Muscle layer of colon (tissue), 2 donors: ENCODE measurements at regions not wholly inside any gene's neighbourhood (a gene's known extent, or its start where the extent isn't known, plus 50 kb on each side); places are given as distances from the start of the nearest gene placed in this dataset.
"Not testable (repeated sequence)": the region's sequence is repeated elsewhere in the genome, so short reads cannot be mapped to it uniquely, and the experiment has no call there.

Source experiments
- H3K27ac ChIP-seq: one replicate; pipeline ENCODE4 v1.7.0; 2013; ENCODE audit warnings: low read depth, mild to moderate bottlenecking, low read length, moderate library complexity
- H3K27me3 ChIP-seq, 2 donors: one replicate each; pipeline ENCODE4 v1.7.0; 2013; ENCODE audit warnings: low read length in 2 of 2, mild to moderate bottlenecking in 2 of 2; ENCODE audit not compliant: insufficient read depth in 2 of 2, control insufficient read depth in 1 of 2
- H3K36me3 ChIP-seq: one replicate; pipeline ENCODE4 v1.7.0; 2013; ENCODE audit warnings: mild to moderate bottlenecking, low read length; ENCODE audit not compliant: insufficient read depth
- H3K4me1 ChIP-seq: one replicate; pipeline ENCODE4 v1.7.0; 2013; ENCODE audit warnings: mild to moderate bottlenecking, low read length; ENCODE audit not compliant: insufficient read depth
- H3K4me3 ChIP-seq, 2 donors: one replicate each; pipeline ENCODE4 v1.7.0; 2013; ENCODE audit warnings: low read length in 2 of 2, low read depth in 1 of 2, mild to moderate bottlenecking in 1 of 2, moderate library complexity in 1 of 2
- H3K9ac ChIP-seq: one replicate; pipeline ENCODE4 v1.7.0; 2013; ENCODE audit warnings: low read length
- H3K9me3 ChIP-seq: one replicate; pipeline ENCODE4 v1.7.0; 2013; ENCODE audit warnings: mild to moderate bottlenecking, low read length
- donor health status: abdominal sarcoma.
- donor health status: Adenocarcinoma of cecum.

DNA sequence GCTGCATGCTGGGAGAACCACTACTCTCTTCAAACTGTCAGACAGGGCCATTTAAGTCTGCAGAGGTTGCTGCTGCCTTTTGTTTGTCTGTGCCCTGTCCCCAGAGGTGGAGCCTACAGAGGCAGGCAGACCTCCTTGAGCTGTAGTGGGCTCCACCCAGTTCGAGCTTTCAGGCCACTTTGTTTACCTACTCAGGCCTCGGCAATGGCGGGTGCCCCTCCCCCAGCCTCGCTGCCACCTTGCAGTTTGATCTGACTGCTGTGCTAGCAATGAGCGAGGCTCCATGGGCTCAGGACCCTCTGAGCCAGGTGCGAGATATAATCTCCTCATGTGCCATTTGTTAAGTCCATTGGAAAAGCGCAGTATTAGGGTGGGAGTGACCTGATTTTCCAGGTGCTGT, 487.8 kb downstream of the PLK2 start:
- H3K9me3 ChIP-seq, H3K27me3 ChIP-seq, H3K9ac ChIP-seq, H3K4me1 ChIP-seq, H3K27ac ChIP-seq, H3K4me3 ChIP-seq, H3K36me3 ChIP-seq: not testable (repeated sequence)

DNA sequence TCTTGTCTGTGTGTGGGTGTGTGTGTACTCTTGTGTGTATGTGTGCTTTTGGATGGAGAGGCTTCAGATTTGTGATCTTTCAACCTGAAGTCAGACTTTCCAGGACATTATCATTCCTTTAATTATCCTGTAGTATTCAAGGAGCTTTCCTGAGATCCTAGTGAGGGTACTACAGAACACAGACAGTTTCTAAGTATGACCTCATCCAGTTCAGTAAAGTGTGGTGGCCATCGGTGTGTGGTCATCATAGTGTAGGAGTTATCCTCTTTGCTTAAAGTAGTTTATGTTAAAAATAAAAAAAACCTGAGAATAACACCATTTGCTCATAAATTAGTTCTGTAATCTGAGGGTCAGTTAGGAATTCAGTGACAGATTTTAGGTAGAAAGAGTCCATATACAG, 478.0 kb upstream of the ACTBL2 start:
- Histone ChIP-seq H3K36me3 (no peaks in the 10 kb centered on the region), H3K4me3 (no peak overlapping the region), H3K9me3 (peaks cover 4% of the 10 kb centered on the region), H3K4me1 (no peaks in the 10 kb centered on the region), H3K27ac (no peak overlapping the region), H3K9ac (no peak overlapping the region), H3K27me3 (no peaks in the 10 kb centered on the region)

DNA sequence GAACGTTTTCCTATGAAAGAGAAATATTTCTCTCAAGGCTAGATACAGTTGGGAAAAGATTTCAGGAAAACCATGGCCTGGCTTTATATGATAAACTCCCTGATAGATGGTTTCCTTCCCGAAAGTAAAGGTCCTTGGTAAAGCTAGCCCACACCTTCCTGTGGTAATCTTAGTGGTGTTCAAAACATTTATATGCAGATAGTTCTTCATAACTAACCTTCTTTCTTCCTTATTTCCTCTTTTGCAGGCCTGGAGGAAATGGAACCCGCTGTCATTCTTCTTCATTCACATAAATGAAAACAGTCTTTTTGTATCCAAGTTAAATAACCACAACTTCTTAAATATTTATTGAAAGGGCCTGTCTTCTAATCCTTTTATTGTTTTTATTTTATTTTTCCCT, 474.0 kb upstream of the ACTBL2 start:
- no peak overlapping the region for H3K27ac ChIP-seq
- no peaks in the 10 kb centered on the region for H3K27me3 ChIP-seq
- no peaks in the 10 kb centered on the region for H3K9me3 ChIP-seq
- no peak overlapping the region for H3K9ac ChIP-seq
- no peaks in the 10 kb centered on the region for H3K36me3 ChIP-seq
- H3K4me3 ChIP-seq = no peak overlapping the region
- H3K4me1 ChIP-seq = no peaks in the 10 kb centered on the region

DNA sequence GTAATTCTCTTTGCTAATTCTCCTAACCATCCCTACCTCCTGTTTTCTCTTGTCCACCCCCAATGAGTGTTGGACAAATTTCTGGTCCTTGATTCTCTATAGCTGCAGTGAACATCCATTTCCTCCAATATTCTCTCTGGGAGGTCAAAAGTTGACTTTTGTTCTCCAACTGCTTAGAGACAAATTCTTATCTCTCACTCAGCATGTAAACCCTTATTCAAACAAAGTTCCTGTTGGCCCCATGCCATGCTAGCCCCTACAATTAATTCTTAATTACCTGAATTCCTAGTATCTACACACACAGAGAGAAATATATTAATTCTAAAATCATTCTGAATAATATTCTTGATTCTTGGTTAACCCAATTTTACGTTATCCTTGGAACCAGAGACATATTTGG, 472.9 kb upstream of the ACTBL2 start:
- Histone ChIP-seq H3K9me3 (no peaks in the 10 kb centered on the region), H3K4me3 (no peak overlapping the region), H3K9ac (no peak overlapping the region), H3K27me3 (no peaks in the 10 kb centered on the region), H3K36me3 (no peaks in the 10 kb centered on the region), H3K27ac (no peak overlapping the region), H3K4me1 (no peaks in the 10 kb centered on the region)

DNA sequence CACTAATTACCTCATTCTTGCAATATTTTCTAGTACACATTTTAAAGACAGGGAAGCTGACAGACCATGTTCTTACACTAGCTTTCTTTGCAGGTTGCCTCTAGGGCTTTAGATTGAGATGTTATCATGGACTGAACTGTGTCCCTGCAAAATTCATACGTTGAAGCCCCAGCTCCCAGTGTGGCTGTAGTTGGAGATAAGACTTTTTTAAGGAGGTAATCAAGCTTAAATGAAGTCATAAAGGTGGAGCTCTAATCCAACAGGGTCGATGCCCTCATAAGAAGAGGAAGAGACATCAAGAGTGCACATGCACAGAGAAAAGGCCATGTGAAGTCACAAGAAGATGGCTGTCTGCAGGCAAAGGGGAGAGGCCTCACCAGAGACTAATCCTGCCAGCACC, 471.2 kb upstream of the ACTBL2 start:
- Histone ChIP-seq H3K9ac (no peak overlapping the region), H3K36me3 (no peaks in the 10 kb centered on the region), H3K9me3 (no peaks in the 10 kb centered on the region), H3K4me3 (no peak overlapping the region), H3K4me1 (no peaks in the 10 kb centered on the region), H3K27ac (no peak overlapping the region), H3K27me3 (no peaks in the 10 kb centered on the region)

DNA sequence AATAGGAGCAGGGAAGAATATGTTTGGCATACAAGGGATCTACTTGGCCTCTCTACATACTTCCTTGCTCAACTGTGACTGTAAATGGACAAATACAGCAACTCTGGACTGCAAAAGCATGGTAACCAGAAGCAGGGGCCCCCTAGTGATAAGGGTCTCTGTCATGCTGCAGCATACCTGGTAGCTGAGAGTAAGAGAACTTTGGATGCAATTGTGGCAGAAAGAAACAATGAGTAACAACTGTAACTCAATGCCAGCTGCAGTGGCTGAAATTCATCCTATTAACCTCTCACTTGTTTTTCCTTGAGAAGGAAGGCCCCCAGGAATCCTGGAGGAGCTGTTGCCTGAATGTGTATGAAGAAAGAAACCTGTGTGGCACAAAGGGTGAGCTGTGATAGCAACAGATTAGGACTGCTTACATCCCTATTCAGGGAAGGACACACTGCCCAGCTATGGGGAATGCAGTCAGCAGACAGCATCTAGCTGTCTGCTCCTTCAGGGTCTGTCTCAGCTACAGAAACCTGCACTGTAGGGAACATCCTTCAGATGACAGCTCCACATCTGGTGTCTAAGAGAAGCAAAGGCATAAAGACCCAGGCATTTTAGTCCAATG, 468.1 kb upstream of the ACTBL2 start:
- H3K9me3 ChIP-seq = no peaks in the 10 kb centered on the region
- H3K4me3 ChIP-seq = no peak overlapping the region
- H3K36me3 ChIP-seq = no peaks in the 10 kb centered on the region
- H3K27ac ChIP-seq = no peak overlapping the region
- no peaks in the 10 kb centered on the region for H3K27me3 ChIP-seq
- H3K9ac ChIP-seq = no peak overlapping the region
- H3K4me1 ChIP-seq = no peaks in the 10 kb centered on the region

DNA sequence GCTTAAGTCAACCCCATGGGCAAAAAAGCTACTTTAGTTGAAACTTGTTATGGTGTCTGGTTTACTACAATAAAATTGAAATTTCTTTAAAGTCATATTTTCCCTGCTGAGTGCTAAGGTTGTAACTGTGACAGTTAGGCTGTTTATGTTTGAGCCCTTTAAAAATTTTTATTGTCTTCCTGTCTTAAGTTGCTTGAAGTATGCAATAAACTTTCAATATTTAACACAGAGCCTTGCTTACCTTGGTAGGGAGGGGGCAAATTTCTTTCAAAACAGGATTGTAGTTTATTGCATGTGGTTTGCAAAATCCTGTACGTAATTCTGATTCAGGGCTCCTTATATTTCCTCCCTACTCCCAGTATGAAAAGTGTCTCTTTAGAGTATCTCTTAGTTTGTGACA, 465.5 kb upstream of the ACTBL2 start:
- Histone ChIP-seq H3K9ac (no peak overlapping the region), H3K9me3 (no peaks in the 10 kb centered on the region), H3K4me3 (no peak overlapping the region), H3K36me3 (no peaks in the 10 kb centered on the region), H3K4me1 (no peaks in the 10 kb centered on the region), H3K27ac (no peak overlapping the region), H3K27me3 (no peaks in the 10 kb centered on the region)

DNA sequence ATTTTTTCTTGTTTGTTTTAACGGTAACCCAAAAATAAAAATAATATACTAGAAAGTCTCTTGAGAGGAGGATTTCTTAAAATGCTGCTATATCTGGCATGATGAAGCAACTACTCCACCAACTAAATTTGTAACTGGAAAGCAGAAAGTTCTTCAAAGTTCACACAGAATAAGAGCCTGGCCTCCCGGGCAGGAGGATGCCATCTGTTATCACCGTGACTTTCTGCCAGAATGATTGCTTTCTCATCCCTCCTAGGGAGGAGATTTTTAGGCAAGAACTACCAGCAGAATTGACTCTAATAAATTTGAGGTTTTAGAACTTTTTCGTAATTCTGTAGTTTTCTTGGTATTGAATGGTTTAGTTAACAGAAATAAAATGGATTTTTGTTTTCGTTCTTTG, 464.6 kb upstream of the ACTBL2 start:
- Histone ChIP-seq H3K27ac (no peak overlapping the region), H3K4me3 (no peak overlapping the region), H3K9ac (no peak overlapping the region), H3K36me3 (no peaks in the 10 kb centered on the region), H3K27me3 (no peaks in the 10 kb centered on the region), H3K9me3 (no peaks in the 10 kb centered on the region), H3K4me1 (no peaks in the 10 kb centered on the region)

DNA sequence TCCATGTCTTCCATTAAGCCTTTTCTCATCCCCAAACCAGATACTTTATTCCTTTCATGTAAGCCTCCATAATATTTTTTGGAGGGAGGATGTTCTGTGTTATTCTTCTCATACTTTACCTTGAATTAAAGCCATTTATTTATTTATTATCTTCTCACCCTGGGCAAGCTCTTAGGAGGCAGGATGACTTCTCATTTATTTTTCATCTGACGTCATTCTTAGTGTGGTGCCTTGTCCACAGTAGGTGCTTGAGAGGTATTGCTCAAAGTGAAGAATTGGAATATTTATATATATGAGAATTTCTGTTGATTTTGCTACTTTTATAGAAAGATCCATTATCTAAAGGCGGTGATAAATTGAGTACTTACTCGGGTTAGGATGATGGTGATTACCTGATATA, 458.3 kb upstream of the ACTBL2 start:
- H3K27me3 ChIP-seq = no peaks in the 10 kb centered on the region
- no peaks in the 10 kb centered on the region for H3K36me3 ChIP-seq

DNA sequence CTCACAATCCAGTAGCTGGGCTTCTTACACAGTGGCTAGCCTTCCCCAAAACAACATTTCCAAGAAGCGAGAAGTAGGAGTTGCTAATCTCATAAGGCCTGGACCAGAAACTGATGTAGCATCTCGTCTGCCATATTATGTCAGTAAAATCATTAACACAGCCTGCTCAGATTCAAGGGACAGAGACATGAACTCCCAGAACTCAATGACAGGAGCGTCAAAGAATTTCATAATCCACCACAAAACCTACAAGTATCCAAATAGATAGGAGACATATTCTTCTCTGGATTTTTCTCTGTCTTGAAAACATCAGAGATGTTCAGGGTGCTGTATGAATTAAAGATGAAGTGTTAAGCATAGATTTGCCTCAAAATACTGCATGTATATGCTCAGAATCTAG, 457.6 kb upstream of the ACTBL2 start:
- Histone ChIP-seq H3K27me3 (no peaks in the 10 kb centered on the region), H3K36me3 (no peaks in the 10 kb centered on the region), H3K4me1 (no peaks in the 10 kb centered on the region), H3K27ac (no peak overlapping the region), H3K4me3 (no peak overlapping the region), H3K9ac (no peak overlapping the region), H3K9me3 (no peaks in the 10 kb centered on the region)

More for the DNA sequence above, 458.3 kb upstream of the ACTBL2 start:
- H3K4me3 ChIP-seq = no peak overlapping the region
- no peak overlapping the region for H3K27ac ChIP-seq
- no peak overlapping the region for H3K9ac ChIP-seq
- H3K9me3 ChIP-seq = no peaks in the 10 kb centered on the region
- H3K4me1 ChIP-seq = no peaks in the 10 kb centered on the region

DNA sequence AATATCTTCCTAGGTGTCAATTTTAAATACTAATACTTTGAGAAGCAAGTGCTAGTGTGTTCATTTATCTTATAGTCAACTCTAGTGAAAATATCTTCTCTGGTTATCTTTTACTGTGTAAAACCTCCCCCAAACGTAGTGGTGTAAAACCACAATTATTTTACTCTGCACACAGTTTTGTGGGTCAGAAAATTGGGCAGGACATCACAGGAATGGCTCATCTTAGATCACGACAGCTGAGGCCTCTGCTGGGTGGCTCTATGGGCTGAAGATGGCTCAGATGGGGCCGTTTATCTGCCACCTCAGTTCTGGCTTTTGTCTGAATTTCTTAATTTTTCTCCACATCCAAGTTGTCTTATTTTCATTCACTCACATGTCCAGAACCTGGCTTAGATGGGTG, 457.2 kb upstream of the ACTBL2 start:
- H3K27ac ChIP-seq = no peak overlapping the region
- no peaks in the 10 kb centered on the region for H3K36me3 ChIP-seq
- H3K9me3 ChIP-seq = no peaks in the 10 kb centered on the region
- no peaks in the 10 kb centered on the region for H3K4me1 ChIP-seq
- H3K27me3 ChIP-seq = no peaks in the 10 kb centered on the region
- H3K4me3 ChIP-seq = no peak overlapping the region
- H3K9ac ChIP-seq = no peak overlapping the region

DNA sequence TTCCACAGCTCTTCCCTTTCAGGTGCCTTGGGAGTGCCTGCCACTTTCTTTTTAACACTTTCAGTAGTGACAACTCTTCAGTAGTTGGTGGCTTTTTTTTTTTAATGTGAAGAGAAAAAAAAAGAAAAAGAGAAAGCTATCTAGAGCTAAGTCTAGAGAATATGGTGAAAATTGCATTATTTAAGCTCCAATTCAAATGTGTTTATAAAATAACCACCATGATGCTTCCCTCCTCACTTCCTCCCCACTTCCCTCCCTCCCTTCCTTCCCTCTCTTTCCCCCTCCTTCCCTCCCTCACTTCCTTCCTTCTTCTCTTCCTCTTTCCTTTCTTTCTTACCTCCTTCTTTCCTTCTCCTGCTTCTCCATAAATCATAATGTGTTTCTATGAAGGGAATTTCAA, 456.7 kb upstream of the ACTBL2 start:
- Histone ChIP-seq H3K36me3 (no peaks in the 10 kb centered on the region), H3K4me3 (no peak overlapping the region), H3K9me3 (no peaks in the 10 kb centered on the region), H3K27me3 (no peaks in the 10 kb centered on the region), H3K27ac (no peak overlapping the region), H3K4me1 (no peaks in the 10 kb centered on the region), H3K9ac (no peak overlapping the region)
